ENCODE measurements at regions not wholly inside any gene's neighbourhood (a gene's known extent, or its start where the extent isn't known, plus 50 kb on each side); places are given as distances from the start of the nearest gene placed in this dataset.

DNA sequence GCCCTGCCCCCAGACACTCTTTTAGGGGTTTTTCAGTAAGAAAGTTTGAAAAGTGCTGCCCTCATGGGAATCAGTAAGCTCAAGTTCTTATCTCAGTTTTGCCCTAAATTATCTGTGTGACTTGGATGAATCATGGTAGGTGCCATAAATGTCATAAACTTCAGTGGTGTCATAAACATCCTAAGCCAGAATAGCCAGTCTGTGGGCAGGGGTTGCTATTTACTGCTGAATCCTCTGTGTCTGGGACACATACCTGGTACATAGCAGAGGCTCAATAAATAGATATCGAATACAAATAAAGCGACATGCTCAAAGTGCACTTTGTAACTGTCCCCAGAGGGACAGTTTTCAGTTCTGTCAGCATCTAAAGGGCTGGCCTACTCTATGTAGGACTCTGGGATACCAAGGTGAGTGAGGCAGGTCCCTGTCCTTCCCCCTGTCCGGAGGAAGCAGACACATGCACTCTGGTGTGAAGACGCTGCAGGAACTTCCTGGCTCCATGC is 502.1 kb downstream of the RPS24 start:
- TF ChIP-seq, protein P1, sequence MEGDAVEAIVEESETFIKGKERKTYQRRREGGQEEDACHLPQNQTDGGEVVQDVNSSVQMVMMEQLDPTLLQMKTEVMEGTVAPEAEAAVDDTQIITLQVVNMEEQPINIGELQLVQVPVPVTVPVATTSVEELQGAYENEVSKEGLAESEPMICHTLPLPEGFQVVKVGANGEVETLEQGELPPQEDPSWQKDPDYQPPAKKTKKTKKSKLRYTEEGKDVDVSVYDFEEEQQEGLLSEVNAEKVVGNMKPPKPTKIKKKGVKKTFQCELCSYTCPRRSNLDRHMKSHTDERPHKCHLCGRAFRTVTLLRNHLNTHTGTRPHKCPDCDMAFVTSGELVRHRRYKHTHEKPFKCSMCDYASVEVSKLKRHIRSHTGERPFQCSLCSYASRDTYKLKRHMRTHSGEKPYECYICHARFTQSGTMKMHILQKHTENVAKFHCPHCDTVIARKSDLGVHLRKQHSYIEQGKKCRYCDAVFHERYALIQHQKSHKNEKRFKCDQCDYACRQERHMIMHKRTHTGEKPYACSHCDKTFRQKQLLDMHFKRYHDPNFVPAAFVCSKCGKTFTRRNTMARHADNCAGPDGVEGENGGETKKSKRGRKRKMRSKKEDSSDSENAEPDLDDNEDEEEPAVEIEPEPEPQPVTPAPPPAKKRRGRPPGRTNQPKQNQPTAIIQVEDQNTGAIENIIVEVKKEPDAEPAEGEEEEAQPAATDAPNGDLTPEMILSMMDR (conservative IDR thresholded peaks at IDR 0.05): no peak
- no peak for TF ChIP-seq EZH2 (IDR thresholded peaks at IDR 0.05; ENCODE audit: low read depth)

Data from PC-9 (cell line).